ENCODE measurements at regions not wholly inside any gene's neighbourhood (a gene's known extent, or its start where the extent isn't known, plus 50 kb on each side); places are given as distances from the start of the nearest gene placed in this dataset.

GRCh38 chr22:23400286-23400981 is 179.7 kb downstream of the IGLL1 start:
- Histone ChIP-seq H2AFZ (replicated peaks; ENCODE audit: low read length, poor library complexity) (peak overlapping the region; percentile 58), H3K79me1 (ENCODE audit: low read depth in 1 of 2, low read length in 2 of 2) (no peaks in the 10 kb centered on the region), H2BK120ac (ENCODE audit: low read depth, low read length) (no peak overlapping the region), H3K9me3 (ENCODE audit: control insufficient read depth, insufficient read depth, low read length) (no peaks in the 10 kb centered on the region), H2BK15ac (ENCODE audit: low read depth, low read length) (no peak overlapping the region), H3K27ac (ENCODE audit: insufficient read depth, low read length) (no peak overlapping the region), H3K36me3 (ENCODE audit: control insufficient read depth, insufficient read depth, low read length) (no peaks in the 10 kb centered on the region), H2BK20ac (ENCODE audit: low read depth, low read length) (no peak overlapping the region), H3K4me2 (ENCODE audit: low read depth, low read length) (no peak overlapping the region), H4K20me1 (ENCODE audit: insufficient read depth, low read length) (no peaks in the 10 kb centered on the region), H2AK9ac (replicated peaks; ENCODE audit: low read depth, low read length, poor library complexity) (no peak overlapping the region), H4K8ac (ENCODE audit: low read depth in 2 of 2, low read length in 2 of 2) (no peak overlapping the region), H3K14ac (replicated peaks; ENCODE audit: low read depth, low read length) (no peak overlapping the region), H3K4me1 (ENCODE audit: control insufficient read depth, insufficient read depth, low read length) (peaks cover 4% of the 10 kb centered on the region; the same call in 1 of the 2 replicates), H4K91ac (ENCODE audit: insufficient read depth, low read depth, low read length) (no peak overlapping the region; the same call in 1 of the 2 replicates), H4K5ac (ENCODE audit: low read depth, low read length) (no peak overlapping the region), H3K4ac (ENCODE audit: low read depth, low read length) (no peak overlapping the region), H2BK5ac (ENCODE audit: low read depth, low read length, poor library complexity, severe bottlenecking) (no peak overlapping the region), H3K56ac (ENCODE audit: extremely low read depth, insufficient read depth, low read length) (no peak overlapping the region), H3K9me1 (ENCODE audit: insufficient read depth, low read length) (no peaks in the 10 kb centered on the region), H3K18ac (ENCODE audit: low read depth, low read length) (no peak overlapping the region), H3K4me3 (ENCODE audit: insufficient read depth, low read depth, low read length) (no peak overlapping the region), H3K27me3 (ENCODE audit: control insufficient read depth, insufficient read depth, low read length) (peaks cover 1% of the 10 kb centered on the region; the same call in 1 of the 2 replicates), H3K9ac (ENCODE audit: low read depth, low read length) (no peak overlapping the region), H3K23ac (ENCODE audit: low read depth, low read length) (no peak overlapping the region), H2AK5ac (ENCODE audit: low read depth, low read length) (no peak overlapping the region)
- intact Hi-C loops (cut with micrococcal nuclease) = loop anchor here (5.0 kb wide), 2 partner anchors 122 to 137 kb away; no protein-coding TSS in a partner anchor
- no peak for DNase-seq
- in situ Hi-C loops (cut with MboI; ENCODE audit: low sequenced_read_pairs) = no loop called here
- TF ChIP-seq RFX5 (IDR thresholded peaks at IDR 0.05; ENCODE audit: low read depth, low read length) (no peak), RAD21 (IDR thresholded peaks at IDR 0.05; ENCODE audit: low read length) (no peak), NFE2L2 (IDR thresholded peaks at IDR 0.05; ENCODE audit: low read depth, low read length) (no peak), FOS (IDR thresholded peaks at IDR 0.05; ENCODE audit: low read depth, low read length) (no peak), CEBPB (IDR thresholded peaks at IDR 0.05; ENCODE audit: low read depth, low read length) (no peak), SMC3 (IDR thresholded peaks at IDR 0.05; ENCODE audit: low read depth, low read length) (no peak)
- no peak for ATAC-seq (ENCODE audit: low read depth)
- ChIA-PET CTCF (no interaction called here), POLR2A (ENCODE audit: unreplicated experiment) (no interaction called here)
- dilution Hi-C loops (cut with HindIII; ENCODE audit: low sequenced_read_pairs, unreplicated experiment) = no loop called here
- 85% methylated on average over 11 of the region's 23 CpGs; no CpG with 5 or more reads in 1 of the 2 experiments for WGBS, 2 experiments (ENCODE audit: extremely low coverage in 2 of 2, insufficient read length in 1 of 2)
- BruUV-seq (replicated peaks) = no TSS peak

Measured in IMR-90 (cell line).